Uterus (tissue), 2 donors: ENCODE measurements at regions not wholly inside any gene's neighbourhood (a gene's known extent, or its start where the extent isn't known, plus 50 kb on each side); places are given as distances from the start of the nearest gene placed in this dataset.

Experiments used
- CTCF ChIP-seq, 4 experiments: fragments of 200-600 bp in 2 of 4; fragments of 450-650 bp in 2 of 4; sonication (generic) in 2 of 4; IDR thresholded peaks; one replicate each; pipeline ENCODE4 v1.5.1; 2016 to 2019; ENCODE audit warnings: antibody characterized with exemption in 4 of 4, mild to moderate bottlenecking in 2 of 4, moderate library complexity in 1 of 4
- POLR2A ChIP-seq, 2 donors: fragments of 450-650 bp; IDR thresholded peaks; one replicate each; pipeline ENCODE4 v1.6.1; 2016; ENCODE audit warnings: antibody characterized with exemption in 2 of 2, mild to moderate bottlenecking in 1 of 2, moderate library complexity in 1 of 2

- TF ChIP-seq CTCF (IDR thresholded peaks at IDR 0.05), result no peak
- no peak for TF ChIP-seq POLR2A (IDR thresholded peaks at IDR 0.05)
These were observed 54.8 kb upstream of the FTH1 start for GRCh38 chr11:62022211-62022610.
